ENCODE measurements at regions not wholly inside any gene's neighbourhood (a gene's known extent, or its start where the extent isn't known, plus 50 kb on each side); places are given as distances from the start of the nearest gene placed in this dataset.
A peak's percentile ranks its signal among the peaks of the same experiment; 100 is the strongest.

DNA sequence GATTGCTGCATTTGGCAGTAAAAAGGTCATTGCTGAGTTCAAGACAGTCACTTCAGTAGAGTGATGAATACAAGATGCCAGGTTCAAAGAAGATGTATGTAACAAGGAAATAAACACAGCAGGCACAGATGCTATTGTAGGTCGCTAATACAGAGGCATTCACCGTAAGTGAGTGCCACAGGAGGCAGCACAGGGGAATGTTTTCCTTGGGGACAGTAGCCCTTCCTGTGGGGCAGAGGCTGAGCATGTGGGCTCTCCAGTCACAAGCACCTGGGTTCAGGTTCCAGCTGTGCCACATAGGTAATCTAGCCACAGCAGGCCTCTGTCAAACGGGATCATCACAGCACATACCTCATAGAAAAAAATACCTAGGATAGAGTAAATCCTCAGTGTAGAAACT, 86.3 kb downstream of the RSL24D1 start:
- H3K4me3 ChIP-seq = no peak overlapping the region
- intact Hi-C loops (cut with DNase I, micrococcal nuclease) = no loop called here
- ATAC-seq = no peak
- TF ChIP-seq, protein P1, sequence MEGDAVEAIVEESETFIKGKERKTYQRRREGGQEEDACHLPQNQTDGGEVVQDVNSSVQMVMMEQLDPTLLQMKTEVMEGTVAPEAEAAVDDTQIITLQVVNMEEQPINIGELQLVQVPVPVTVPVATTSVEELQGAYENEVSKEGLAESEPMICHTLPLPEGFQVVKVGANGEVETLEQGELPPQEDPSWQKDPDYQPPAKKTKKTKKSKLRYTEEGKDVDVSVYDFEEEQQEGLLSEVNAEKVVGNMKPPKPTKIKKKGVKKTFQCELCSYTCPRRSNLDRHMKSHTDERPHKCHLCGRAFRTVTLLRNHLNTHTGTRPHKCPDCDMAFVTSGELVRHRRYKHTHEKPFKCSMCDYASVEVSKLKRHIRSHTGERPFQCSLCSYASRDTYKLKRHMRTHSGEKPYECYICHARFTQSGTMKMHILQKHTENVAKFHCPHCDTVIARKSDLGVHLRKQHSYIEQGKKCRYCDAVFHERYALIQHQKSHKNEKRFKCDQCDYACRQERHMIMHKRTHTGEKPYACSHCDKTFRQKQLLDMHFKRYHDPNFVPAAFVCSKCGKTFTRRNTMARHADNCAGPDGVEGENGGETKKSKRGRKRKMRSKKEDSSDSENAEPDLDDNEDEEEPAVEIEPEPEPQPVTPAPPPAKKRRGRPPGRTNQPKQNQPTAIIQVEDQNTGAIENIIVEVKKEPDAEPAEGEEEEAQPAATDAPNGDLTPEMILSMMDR (IDR thresholded peaks at IDR 0.05) = no peak
- no peaks in the 10 kb centered on the region for H3K4me1 ChIP-seq (ENCODE audit: low read depth)
- no peaks in the 10 kb centered on the region for H3K36me3 ChIP-seq (ENCODE audit: low read depth)
- no peak for DNase-seq
- H3K9me3 ChIP-seq = no peaks in the 10 kb centered on the region

DNA sequence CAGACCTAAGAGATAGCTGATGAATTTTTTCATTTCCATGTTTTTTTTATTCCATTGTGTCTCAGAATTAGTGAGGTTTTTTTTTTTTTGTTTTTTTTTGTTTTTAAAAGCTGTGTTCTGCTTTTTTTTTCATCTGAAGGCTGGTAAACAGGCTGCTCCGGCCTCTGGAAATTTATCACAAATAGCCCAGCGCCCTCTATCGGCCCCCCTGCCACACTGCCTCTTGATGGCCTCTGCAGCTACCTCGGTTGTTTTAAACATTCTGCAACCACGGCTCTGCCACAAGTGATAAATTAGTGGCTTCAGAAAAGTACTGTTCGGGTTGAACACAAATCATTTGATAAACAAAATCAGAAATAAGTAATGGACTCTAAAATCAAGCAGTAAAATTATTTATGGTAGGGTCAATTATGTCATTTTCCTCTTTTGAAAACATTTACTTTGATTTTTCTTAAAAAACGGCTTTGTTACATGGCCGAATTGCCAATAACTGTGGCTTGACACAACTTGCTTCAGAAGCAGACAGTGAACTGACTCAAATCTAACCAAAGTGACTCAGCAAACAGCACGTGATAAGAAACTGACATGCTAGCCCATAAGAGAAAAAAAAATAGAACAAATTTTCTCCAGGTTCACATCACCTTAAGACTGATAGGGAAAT, 87.8 kb downstream of the RSL24D1 start:
- peak; percentile 62 for ATAC-seq
- H3K4me1 ChIP-seq (ENCODE audit: low read depth) = no peaks in the 10 kb centered on the region
- DNase-seq = peak; percentile 51 to 73 (median 67)
- no peaks in the 10 kb centered on the region for H3K9me3 ChIP-seq
- TF ChIP-seq, protein P1 (IDR thresholded peaks at IDR 0.05) = peak; percentile 53
- no peaks in the 10 kb centered on the region for H3K36me3 ChIP-seq (ENCODE audit: low read depth)
- intact Hi-C loops (cut with DNase I, micrococcal nuclease) = no loop called here
- no peak overlapping the region for H3K4me3 ChIP-seq

DNA sequence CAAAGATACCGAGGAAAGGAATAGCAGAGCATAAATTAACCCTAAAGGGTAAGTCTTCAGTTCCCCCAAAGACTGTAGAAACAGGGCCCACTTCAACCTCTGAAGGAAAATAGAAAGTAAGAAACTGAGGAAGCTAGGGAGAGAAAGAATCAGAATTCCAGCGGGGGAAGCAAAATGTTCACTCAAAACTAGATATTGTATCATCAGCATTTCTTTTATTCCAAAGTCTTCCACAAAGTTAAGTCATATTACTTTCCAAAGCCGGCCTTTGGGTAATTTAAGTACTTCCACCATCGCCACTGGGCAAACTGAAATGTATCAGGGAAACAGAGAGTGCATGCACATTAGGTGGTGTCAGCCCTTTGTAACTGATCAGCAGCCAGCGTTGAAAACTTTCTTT, 88.3 kb downstream of the RSL24D1 start:
- no peak for ATAC-seq
- intact Hi-C loops (cut with DNase I, micrococcal nuclease) = no loop called here
- H3K4me3 ChIP-seq = no peak overlapping the region
- no peaks in the 10 kb centered on the region for H3K4me1 ChIP-seq (ENCODE audit: low read depth)
- H3K36me3 ChIP-seq (ENCODE audit: low read depth) = no peaks in the 10 kb centered on the region
- TF ChIP-seq, protein P1 (IDR thresholded peaks at IDR 0.05) = no peak
- DNase-seq = no peak
- no peaks in the 10 kb centered on the region for H3K9me3 ChIP-seq

DNA sequence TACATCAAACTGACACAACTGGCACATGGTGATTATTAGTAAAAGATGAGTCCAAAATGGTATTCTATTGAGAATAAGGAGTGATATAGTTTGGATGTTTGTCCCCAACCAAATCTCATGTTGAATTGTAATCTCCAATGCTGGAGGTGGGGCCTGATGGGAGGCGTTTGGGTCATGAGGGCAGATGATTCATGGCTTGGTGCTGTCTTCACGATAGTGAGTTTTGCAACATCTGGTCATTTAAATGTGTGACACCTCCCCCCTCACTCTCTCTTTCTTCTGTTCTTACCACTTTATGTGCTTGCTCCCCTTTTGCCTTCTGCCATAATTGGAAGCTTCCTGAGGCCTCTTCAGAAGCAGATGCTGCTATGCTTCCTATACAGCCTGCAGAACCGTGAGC, 90.6 kb downstream of the RSL24D1 start:
- no peak for ATAC-seq
- H3K4me1 ChIP-seq (ENCODE audit: low read depth) = no peaks in the 10 kb centered on the region
- H3K36me3 ChIP-seq (ENCODE audit: low read depth) = no peaks in the 10 kb centered on the region
- DNase-seq = no peak
- no peak overlapping the region for H3K4me3 ChIP-seq
- intact Hi-C loops (cut with DNase I, micrococcal nuclease) = no loop called here
- no peaks in the 10 kb centered on the region for H3K9me3 ChIP-seq
- TF ChIP-seq, protein P1 (IDR thresholded peaks at IDR 0.05) = no peak

DNA sequence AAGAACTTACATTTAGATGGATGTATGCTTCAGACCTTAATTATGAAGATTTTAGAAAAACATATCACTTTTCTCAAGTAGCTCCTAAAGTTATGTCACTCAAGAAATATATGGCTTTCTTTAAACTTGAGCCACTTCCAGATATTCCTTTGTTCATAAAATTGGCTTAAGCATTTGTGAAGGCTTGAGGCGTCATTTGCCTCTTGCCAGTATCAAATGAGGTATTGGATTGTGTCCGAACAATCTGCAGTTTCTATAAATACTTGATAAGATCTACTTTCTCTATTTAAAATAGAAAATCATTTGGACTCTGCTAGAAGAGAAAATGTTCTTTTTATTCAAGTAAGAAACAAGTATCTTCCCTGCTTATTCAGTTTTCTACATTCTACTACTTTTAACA, 102.6 kb downstream of the RSL24D1 start:
- TF ChIP-seq, protein P1 (IDR thresholded peaks at IDR 0.05) = no peak
- DNase-seq = no peak
- H3K4me3 ChIP-seq = no peak overlapping the region
- ATAC-seq = no peak
- intact Hi-C loops (cut with DNase I, micrococcal nuclease) = no loop called here
- no peaks in the 10 kb centered on the region for H3K4me1 ChIP-seq (ENCODE audit: low read depth)
- H3K36me3 ChIP-seq (ENCODE audit: low read depth) = no peaks in the 10 kb centered on the region
- no peaks in the 10 kb centered on the region for H3K9me3 ChIP-seq

DNA sequence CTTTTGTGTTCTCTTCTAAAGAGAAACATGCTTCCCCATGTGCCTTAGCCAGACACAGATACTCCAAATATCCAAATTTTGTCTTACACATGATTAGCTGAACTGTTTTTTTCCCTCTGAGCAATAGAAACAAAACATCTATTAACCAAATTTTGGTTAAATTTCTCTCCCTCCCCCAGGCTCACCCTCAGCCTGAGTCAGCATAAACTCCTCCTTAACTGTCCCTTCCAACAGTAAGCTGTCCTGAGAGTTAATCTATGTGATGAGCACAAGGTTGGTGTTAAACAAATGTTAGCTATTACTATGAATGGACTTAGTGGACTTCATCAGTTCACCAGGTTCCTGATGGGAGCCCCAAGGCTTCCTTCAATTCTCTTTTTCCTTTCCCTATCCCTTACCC, 108.5 kb downstream of the RSL24D1 start:
- DNase-seq = no peak
- ATAC-seq = no peak
- Histone ChIP-seq H3K9me3 (no peaks in the 10 kb centered on the region), H3K36me3 (ENCODE audit: low read depth) (no peaks in the 10 kb centered on the region), H3K4me1 (ENCODE audit: low read depth) (no peaks in the 10 kb centered on the region), H3K4me3 (no peak overlapping the region)
- intact Hi-C loops (cut with DNase I, micrococcal nuclease) = no loop called here
- TF ChIP-seq, protein P1 (IDR thresholded peaks at IDR 0.05) = no peak
